Fibroblast of skin of left quadriceps (primary cell): ENCODE measurements at regions not wholly inside any gene's neighbourhood (a gene's known extent, or its start where the extent isn't known, plus 50 kb on each side); places are given as distances from the start of the nearest gene placed in this dataset.
"Not testable (repeated sequence)": the region's sequence is repeated elsewhere in the genome, so short reads cannot be mapped to it uniquely, and the experiment has no call there.

Experiments
- DNase-seq, 2 experiments: peaks; one replicate each; pipeline ENCODE4 v3.0.0-alpha.2; 2013; ENCODE audit warnings: low read depth in 2 of 2

GRCh38 chr2:7523481-7524120 is 606.4 kb downstream of the RNF144A start:
- DNase-seq, result peak; percentile 63 to 67

- no peak for DNase-seq
Observed at GRCh38 chr2:7524195-7524594, 607.0 kb downstream of the RNF144A start.

DNA sequence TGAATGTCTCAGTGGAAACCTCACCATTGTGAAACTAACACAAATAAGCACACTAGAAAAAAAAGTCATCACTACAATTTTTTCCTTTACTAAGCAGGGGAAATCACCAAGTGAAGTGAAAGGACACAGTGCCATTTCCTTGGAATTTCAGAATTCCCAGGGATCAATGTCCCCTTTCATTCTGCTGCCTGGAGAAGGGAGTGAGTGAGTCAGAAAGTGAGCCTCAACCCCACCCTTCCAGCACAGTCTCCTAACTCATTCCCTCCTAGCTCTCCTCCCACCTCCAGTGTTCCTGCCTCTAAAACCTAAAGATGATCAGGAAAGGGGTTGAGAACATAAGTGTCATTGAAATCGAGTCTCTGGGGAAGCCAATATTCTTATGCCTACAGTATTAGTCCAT is 608.5 kb downstream of the RNF144A start:
- no peak for DNase-seq

GRCh38 chr2:7527165-7527722 is 610.0 kb downstream of the RNF144A start:
- no peak for DNase-seq

GRCh38 chr2:7530001-7530400 is 612.8 kb downstream of the RNF144A start:
- DNase-seq, result no peak

DNA sequence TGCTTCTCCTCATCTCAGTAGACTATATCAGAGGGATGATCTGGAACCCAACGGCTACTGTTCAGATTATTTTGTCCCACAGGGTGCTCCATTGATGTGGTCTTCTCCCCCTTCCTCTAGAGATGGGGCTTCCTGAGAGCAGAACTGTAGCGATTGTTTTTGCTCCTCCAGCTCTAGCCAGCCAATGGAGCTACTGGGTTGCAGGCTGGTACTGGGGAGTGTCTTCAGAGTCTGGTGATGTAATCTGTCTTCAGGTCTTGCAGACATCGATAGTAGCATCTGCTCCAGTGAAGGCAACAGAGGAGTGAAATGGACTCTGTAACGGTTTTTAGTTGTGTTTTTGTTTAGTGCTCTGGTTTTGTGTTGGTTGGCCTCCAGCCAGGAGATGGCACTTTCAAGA is 621.9 kb downstream of the RNF144A start:
- DNase-seq, result no peak

DNA sequence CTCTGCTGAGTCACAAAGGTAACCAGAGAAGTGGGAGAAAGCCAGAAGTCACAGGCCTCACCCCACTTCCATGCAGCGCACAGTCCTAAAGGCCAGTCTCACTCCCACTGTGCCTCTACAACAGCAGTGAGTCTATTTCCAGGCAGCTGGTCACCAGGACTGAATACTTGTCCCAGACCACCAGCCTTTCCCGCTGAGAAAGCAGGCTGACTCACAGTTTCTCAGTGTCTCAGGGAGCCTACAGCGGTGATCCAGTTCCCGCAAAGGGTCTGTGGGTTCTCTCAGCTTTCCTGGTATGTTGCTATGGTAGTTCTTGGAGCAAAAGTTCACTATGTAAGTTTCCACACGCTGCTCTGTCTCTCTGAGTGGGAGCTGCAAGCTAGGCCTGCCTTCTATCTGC is 622.5 kb downstream of the RNF144A start:
- DNase-seq, result peak; percentile 82

DNA sequence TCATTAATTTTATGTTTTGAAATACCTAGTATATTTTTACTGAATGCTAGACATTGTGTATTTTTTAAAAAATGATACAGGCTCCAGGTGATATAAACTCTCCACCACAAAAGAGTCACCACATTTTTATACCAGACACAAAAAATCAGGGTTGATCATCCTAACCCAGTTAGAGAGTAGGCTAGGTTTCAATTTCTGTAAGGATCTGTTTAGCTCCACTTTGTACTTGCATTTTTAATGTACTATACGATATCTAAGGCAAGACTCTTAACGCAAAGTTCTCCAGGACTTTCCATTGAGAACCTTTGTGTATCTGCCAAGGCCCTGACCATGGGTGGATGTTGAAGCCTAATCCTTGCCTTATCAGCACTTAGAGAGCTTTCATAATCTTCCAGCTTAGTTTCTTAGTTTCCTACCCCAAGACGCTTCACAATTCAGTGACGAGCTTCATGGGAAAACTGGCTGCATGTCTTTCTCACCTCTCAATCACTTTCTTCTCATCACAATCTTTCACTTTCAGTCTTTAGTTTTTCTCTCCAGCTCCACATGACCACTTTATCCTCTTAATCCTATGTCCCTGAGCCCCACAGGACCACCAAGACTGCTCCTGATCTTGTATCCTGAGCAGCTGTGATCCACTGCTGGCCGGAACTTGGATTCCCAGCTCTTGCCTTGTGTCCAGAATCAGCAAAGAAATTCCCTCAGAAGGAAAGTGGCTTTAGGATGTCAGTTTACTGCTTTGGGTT is 635.8 kb downstream of the RNF144A start:
- DNase-seq, result no peak

GRCh38 chr2:7555260-7555659 is 638.0 kb downstream of the RNF144A start:
- DNase-seq, result no peak

- DNase-seq, result no peak
Observed at GRCh38 chr2:7557376-7557775, 640.2 kb downstream of the RNF144A start.

DNA sequence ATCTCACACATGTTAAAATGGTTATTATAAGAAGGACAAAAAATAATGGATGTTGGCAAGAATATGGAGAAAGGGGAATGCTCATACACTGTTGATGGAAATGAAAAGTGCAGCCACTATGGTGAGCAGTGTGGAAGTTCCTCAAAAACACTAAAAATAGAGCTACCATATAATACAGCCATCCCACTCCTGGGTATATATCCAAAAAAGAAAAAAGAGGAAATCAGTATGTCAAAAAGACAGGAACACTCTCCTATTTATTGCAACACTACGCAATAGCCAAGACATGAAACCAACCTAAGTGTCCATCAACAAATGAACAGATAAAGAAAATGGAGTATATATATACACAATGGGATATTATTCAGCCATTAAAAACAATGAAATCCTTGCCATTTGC is 642.6 kb downstream of the RNF144A start:
- DNase-seq, result no peak

- DNase-seq, result no peak
Observed at GRCh38 chr2:7566382-7566881, 649.2 kb downstream of the RNF144A start.

DNA sequence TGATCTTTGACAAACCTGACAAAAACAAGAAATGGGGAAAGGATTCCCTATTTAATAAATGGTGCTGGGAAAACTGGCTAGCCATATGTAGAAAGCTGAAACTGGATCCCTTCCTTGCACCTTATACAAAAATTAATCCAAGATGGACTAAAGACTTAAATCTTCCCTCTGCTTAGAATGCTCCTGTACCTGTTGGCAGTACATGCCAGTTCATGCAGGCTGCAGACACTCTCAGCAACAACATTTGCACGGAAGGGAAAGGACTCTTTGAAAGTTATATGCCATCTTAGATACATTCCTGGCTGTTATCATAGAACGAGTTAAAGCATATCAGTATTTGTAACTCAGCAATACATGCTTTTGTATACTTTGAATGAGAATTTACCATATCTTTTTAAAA is 649.9 kb downstream of the RNF144A start:
- not testable (repeated sequence) for DNase-seq

GRCh38 chr2:7567646-7568045 is 650.4 kb downstream of the RNF144A start:
- DNase-seq, result no peak

DNA sequence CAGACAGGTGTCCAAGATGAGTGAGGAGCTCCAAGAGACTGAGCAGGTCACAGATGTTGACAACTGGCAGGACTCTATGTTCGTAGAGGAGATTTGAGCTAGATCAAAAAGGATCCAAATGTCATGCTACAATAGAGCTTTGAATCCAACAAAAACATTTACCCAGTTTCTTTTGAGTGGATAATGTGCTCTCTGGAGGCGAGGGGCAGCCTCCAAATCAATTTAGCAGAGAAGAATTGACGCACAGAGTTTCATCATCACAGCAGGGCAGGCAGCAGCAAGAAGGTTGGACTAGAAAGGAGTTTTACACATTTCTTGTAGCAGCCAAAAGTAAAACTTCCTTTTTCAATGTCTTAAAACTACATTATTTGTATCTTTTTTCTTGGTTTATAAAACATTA is 653.0 kb downstream of the RNF144A start:
- DNase-seq, result no peak

DNA sequence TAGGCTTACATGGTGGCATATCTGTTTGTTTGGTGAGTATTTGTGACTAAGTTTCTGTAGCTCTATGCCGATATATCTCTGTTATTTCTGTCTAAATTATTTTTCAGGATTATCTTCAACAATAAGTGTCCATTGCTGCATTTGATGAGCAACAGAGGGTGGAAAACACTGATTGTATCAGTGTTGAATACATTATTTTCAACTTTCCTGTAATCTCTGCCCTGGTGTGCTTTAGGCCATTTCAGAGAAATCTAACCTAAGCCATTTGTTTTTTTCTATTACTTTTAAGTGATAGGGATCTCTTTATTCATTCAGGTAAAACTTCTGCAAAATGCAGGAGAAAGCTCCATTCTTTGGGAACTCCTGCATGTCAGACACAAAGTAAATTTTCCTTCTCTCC is 654.5 kb downstream of the RNF144A start:
- DNase-seq, result no peak

- DNase-seq, result no peak
Observed at GRCh38 chr2:7572450-7572849, 655.2 kb downstream of the RNF144A start.

DNA sequence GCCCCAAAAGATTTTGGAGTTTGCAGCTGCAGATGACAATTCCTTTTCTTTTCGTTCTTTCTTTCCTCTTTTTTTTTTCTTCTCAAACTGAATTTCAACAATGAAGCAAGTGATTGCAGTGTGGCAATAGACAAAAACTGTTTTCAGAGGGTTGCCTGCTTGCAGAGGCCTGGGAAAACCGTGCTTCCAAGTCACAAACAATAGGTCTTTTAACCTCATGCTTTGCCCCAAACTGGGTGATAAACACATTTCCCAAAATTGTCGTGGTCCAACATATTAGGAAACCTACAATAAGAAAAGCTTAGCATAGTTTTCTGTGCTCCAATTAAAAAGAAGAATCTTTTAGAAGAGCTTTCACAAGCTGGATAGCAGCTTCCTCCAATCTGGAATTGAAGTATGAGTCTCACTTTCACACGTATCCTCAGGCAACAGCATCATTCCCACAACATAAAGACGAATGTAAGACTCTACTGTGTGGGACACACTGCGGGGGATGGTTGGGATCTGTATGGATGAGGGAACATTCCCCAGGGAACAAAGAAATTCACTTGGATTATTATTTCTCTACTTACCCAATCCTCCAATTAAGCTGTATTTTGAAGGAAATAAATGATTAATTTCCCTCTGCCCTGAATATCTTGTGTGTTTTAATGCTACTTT is 656.1 kb downstream of the RNF144A start:
- no peak for DNase-seq

GRCh38 chr2:7574385-7574784 is 657.2 kb downstream of the RNF144A start:
- DNase-seq, result no peak

DNA sequence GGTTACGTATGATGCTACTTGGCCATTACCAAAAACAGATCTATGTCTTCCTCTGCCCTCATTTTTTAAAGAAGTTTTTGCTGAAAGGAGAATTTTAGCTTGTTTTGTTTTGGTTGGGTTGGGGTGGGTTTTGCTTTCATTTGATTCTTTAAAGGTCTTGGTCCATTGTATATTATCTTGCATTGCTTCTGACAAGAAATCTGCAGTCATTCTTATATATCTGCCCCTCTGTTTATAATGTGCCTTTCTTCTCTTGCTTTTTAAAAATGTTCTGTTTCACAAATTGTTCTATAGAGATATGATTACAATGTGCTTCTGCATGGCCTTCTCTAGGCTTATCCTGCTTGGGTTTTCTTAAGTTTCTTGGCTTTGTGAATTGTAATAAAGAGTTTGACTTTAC is 660.6 kb downstream of the RNF144A start:
- no peak for DNase-seq

- no peak for DNase-seq
Observed at GRCh38 chr2:7584017-7584416, 666.8 kb downstream of the RNF144A start.

DNA sequence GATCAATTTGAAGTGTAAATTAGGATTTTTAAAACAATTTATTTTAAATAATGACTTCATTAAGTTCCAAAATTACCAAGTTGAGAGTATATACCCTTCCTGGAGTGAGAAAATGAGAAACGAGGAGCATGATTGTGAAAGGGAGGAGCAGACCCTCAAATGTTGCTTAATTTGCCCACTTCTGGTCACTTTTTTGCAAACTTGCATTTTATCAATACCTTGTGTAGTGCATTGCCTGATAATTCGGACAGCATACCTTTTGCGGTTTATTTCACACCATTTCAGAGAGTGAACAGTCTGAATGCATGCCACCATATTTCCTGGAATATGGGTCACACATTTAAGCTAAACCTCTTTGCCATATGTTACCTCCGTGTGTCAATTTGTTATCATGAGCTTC is 669.7 kb downstream of the RNF144A start:
- DNase-seq, result no peak

DNA sequence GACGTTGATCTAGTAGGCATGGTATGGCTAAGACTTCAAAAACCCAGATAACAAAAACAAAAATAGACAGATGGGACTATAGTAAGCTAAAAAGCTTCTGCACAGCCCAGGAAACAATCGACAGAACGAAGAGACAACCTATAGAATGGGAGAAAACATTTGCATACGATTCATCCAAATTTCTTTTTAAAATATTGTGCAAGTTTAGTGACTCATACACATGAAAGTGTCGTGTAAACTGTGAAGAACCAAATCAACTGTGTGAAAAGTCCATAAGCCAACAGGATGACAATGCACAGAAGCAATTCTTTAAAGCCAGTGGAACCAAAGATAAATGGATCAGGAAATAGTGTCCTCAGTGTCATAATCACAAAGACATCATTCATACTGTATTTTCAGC is 671.1 kb downstream of the RNF144A start:
- DNase-seq, result peak in 1 of 2 experiments; percentile 13
